Mesendoderm (in vitro differentiated cells): ENCODE measurements at regions not wholly inside any gene's neighbourhood (a gene's known extent, or its start where the extent isn't known, plus 50 kb on each side); places are given as distances from the start of the nearest gene placed in this dataset.
A peak's percentile ranks its signal among the peaks of the same experiment; 100 is the strongest.

Experiments
- DNase-seq: peaks from one replicate; pipeline ENCODE4 v3.0.0; 2013
- H2AK5ac ChIP-seq: 2 replicates; pipeline ENCODE4 v1.6.1; 2013; ENCODE audit warnings: low read length, inconsistent platforms
- H2BK120ac ChIP-seq: 2 replicates; pipeline ENCODE4 v1.6.1; 2013; ENCODE audit warnings: low read depth, mild to moderate bottlenecking, low read length, moderate library complexity, mixed read lengths
- H2BK15ac ChIP-seq: replicated peaks from 2 replicates; pipeline ENCODE4 v1.6.1; 2013; ENCODE audit warnings: low read depth, mild to moderate bottlenecking, moderate library complexity
- H2BK5ac ChIP-seq: 2 replicates; pipeline ENCODE4 v1.6.1; 2013; ENCODE audit warnings: low read length, inconsistent platforms
- H3K18ac ChIP-seq: 2 replicates; pipeline ENCODE4 v1.6.1; 2013; ENCODE audit warnings: mild to moderate bottlenecking, low read length, mixed read lengths
- H3K23ac ChIP-seq: one replicate; pipeline ENCODE4 v1.6.1; 2013; ENCODE audit warnings: low read length
- H3K27ac ChIP-seq: 2 replicates; pipeline ENCODE4 v1.5.1; 2013; ENCODE audit warnings: low read depth, mild to moderate bottlenecking, inconsistent platforms, low read length, moderate library complexity
- H3K27me3 ChIP-seq: 2 replicates; pipeline ENCODE4 v1.6.1; 2013; ENCODE audit warnings: low read length, control low read depth, mild to moderate bottlenecking, inconsistent platforms; ENCODE audit not compliant: insufficient read depth, poor library complexity
- H3K36me3 ChIP-seq: 2 replicates; pipeline ENCODE4 v1.6.1; 2013; ENCODE audit warnings: low read length, inconsistent platforms; ENCODE audit not compliant: control insufficient read depth, insufficient read depth
- H3K4ac ChIP-seq: one replicate; pipeline ENCODE4 v1.6.1; 2013; ENCODE audit warnings: low read depth, mild to moderate bottlenecking, low read length, moderate library complexity
- H3K4me1 ChIP-seq: 2 replicates; pipeline ENCODE4 v1.6.1; 2013; ENCODE audit warnings: low read depth, low read length, inconsistent platforms; ENCODE audit not compliant: control insufficient read depth
- H3K4me2 ChIP-seq: 2 replicates; pipeline ENCODE4 v1.6.1; 2013; ENCODE audit warnings: low read length
- H3K4me3 ChIP-seq: 2 replicates; pipeline ENCODE4 v1.5.1; 2013; ENCODE audit warnings: mild to moderate bottlenecking, low read length
- H3K56ac ChIP-seq: one replicate; pipeline ENCODE4 v1.6.1; 2013; ENCODE audit warnings: low read length
- H3K79me1 ChIP-seq: 2 replicates; pipeline ENCODE4 v1.6.1; 2013; ENCODE audit warnings: low read length, inconsistent platforms
- H3K79me2 ChIP-seq: 2 replicates; pipeline ENCODE4 v1.6.1; 2013; ENCODE audit warnings: mild to moderate bottlenecking, low read length; ENCODE audit not compliant: control insufficient read depth, insufficient read depth
- H3K9ac ChIP-seq: 2 replicates; pipeline ENCODE4 v1.6.1; 2013; ENCODE audit warnings: low read length, inconsistent platforms
- H4K5ac ChIP-seq: one replicate; pipeline ENCODE4 v1.6.1; 2013; ENCODE audit warnings: low read length
- H4K8ac ChIP-seq: one replicate; pipeline ENCODE4 v1.6.1; 2013; ENCODE audit warnings: low read depth, mild to moderate bottlenecking, control low read depth, low read length, moderate library complexity
- WGBS: extraction: QIAGEN DNeasy Blood & Tissue Kit; methylation state at CpG from one replicate; pipeline ENCODE4 v1.1.7; 2013; ENCODE audit warnings: low lambda C conversion rate, missing lambda C conversion rate; ENCODE audit not compliant: insufficient coverage; ENCODE audit errors: extremely low coverage; 5-methylcytosine and 5-hydroxymethylcytosine counted together

DNA sequence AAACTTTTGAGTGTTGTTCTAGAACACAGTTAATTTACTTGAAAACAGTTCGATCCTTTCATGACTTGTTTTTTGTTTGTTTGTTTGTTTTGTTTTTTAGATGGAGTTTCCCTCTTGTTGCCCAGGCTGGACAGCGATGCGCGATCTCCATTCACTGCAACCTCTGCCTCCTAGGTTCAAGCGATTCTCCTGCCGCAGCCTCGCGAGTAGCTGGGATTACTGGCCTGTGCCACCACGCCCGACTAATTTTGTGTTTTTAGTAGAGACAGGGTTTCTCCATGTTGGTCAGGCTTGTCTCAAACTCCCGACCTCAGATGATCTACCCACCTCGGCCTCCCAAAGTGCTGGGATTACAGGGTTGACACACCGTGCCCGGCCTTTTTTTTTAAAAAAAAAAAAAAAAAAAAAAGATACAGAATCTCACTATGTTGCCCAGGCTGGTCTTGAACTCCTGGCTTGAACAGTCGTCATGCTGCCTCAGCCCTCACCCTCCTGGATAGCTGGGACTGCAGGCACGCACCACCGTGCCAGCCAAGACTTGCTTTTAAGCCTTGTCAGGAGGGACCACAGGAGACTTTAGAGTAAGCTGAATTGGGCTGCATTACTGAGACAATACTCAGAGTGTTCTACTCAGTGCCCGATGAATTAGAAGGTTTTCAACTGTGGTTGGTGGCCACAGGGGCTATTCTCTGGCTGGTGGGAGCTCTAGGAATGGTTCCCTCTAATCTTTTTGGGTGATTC lies 76.7 kb upstream of the SLC22A16 start:
- Histone ChIP-seq H3K27ac (no peak overlapping the region), H4K5ac (no peak overlapping the region), H3K56ac (no peak overlapping the region), H2BK120ac (no peak overlapping the region), H2BK5ac (no peak overlapping the region), H3K23ac (no peak overlapping the region), H3K79me2 (no peaks in the 10 kb centered on the region), H3K27me3 (no peaks in the 10 kb centered on the region), H3K18ac (no peak overlapping the region), H2AK5ac (no peak overlapping the region), H3K36me3 (no peaks in the 10 kb centered on the region), H2BK15ac (no peak overlapping the region), H3K4me2 (no peak overlapping the region), H3K4me3 (no peak overlapping the region), H4K8ac (no peak overlapping the region), H3K4ac (no peak overlapping the region), H3K4me1 (no peaks in the 10 kb centered on the region), H3K79me1 (no peaks in the 10 kb centered on the region), H3K9ac (no peak overlapping the region)
- DNase-seq = no peak
- WGBS = no CpG with 5 or more reads among the region's 18 CpGs

DNA sequence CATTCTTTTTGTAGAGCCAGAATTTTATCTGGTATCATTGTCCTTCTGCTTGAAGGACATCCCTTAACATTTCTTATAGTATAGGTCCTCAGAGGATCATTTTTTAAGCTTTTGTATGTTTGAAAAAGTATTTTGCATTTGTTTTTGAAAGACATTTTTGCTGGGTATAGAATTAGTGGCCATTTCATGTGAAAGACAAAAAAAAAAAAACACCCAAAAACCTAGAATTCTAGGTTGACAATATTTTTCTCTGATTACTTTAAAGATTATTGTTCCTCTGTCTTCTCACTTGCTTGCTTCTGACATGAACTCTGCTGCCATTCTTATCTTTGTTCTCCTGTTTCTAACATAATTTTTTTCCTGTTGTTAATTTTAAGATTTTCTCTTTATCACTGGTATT lies 75.7 kb upstream of the SLC22A16 start:
- H2BK5ac ChIP-seq = no peak overlapping the region
- DNase-seq = no peak
- H3K27ac ChIP-seq = no peak overlapping the region
- H3K4me2 ChIP-seq = no peak overlapping the region
- no peak overlapping the region for H2AK5ac ChIP-seq
- H3K27me3 ChIP-seq = no peaks in the 10 kb centered on the region
- no peak overlapping the region for H4K8ac ChIP-seq
- H3K23ac ChIP-seq = no peak overlapping the region
- H3K9ac ChIP-seq = no peak overlapping the region
- H4K5ac ChIP-seq = no peak overlapping the region
- H3K18ac ChIP-seq = no peak overlapping the region
- no peak overlapping the region for H3K4ac ChIP-seq
- H3K79me1 ChIP-seq = no peaks in the 10 kb centered on the region
- H2BK120ac ChIP-seq = no peak overlapping the region
- H3K4me3 ChIP-seq = no peak overlapping the region
- no peaks in the 10 kb centered on the region for H3K36me3 ChIP-seq
- H3K79me2 ChIP-seq = no peaks in the 10 kb centered on the region
- no peak overlapping the region for H2BK15ac ChIP-seq
- H3K56ac ChIP-seq = no peak overlapping the region
- no peaks in the 10 kb centered on the region for H3K4me1 ChIP-seq

DNA sequence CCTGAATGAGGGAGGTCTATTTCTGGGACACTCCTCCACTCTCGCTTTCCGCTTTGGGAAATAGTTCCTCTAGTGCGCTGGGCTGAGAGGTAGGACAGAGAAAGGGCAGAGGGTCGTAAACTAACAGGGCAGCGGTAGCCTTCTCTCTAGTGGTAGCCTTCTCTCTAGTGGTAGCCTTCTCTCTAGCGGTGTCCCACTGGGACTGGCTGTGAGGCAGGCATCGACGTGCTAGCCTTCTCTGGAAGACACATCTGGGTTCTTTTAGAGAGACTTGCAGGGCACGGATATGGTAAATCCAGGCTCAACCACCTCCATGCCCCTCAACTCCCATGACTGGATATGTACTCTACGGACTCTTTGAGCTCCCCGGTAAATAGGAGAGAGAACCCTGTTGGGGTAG lies 74.7 kb upstream of the SLC22A16 start:
- Histone ChIP-seq H3K4me1 (no peaks in the 10 kb centered on the region), H3K79me2 (no peaks in the 10 kb centered on the region), H4K8ac (no peak overlapping the region), H2AK5ac (no peak overlapping the region), H3K27ac (no peak overlapping the region), H4K5ac (no peak overlapping the region), H3K18ac (no peak overlapping the region), H3K36me3 (no peaks in the 10 kb centered on the region), H3K23ac (no peak overlapping the region), H3K9ac (no peak overlapping the region), H3K4me3 (no peak overlapping the region), H3K56ac (no peak overlapping the region), H2BK5ac (no peak overlapping the region), H2BK15ac (no peak overlapping the region), H3K4ac (no peak overlapping the region), H3K27me3 (no peaks in the 10 kb centered on the region), H3K4me2 (no peak overlapping the region), H2BK120ac (no peak overlapping the region), H3K79me1 (no peaks in the 10 kb centered on the region)
- no CpG with 5 or more reads among the region's 11 CpGs for WGBS
- no peak for DNase-seq

DNA sequence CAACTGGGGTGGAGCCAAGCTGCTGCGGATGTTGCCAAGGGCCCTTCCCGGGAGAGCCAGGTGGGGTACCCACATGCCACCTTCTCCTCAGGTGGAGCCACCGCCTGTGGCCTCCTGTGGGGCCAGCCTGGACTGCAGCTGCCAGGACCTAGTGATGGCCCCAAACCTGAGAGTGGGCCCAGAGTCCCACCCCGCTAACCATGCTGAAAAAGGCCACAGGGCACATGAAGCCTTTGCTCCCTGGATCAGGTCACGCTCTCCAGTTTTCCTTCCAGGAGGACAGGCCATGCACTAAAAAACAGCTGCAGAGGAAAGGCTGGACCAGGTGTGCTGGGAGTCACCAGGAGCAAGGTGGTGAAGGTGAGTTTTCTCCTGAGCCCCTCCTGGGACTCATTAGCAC lies 73.9 kb upstream of the SLC22A16 start:
- no peak overlapping the region for H4K8ac ChIP-seq
- no peaks in the 10 kb centered on the region for H3K4me1 ChIP-seq
- no peaks in the 10 kb centered on the region for H3K79me1 ChIP-seq
- no peak overlapping the region for H4K5ac ChIP-seq
- no peaks in the 10 kb centered on the region for H3K27me3 ChIP-seq
- WGBS = no CpG with 5 or more reads among the region's 5 CpGs
- no peak overlapping the region for H3K56ac ChIP-seq
- H3K4me3 ChIP-seq = no peak overlapping the region
- H3K4me2 ChIP-seq = no peak overlapping the region
- H2AK5ac ChIP-seq = no peak overlapping the region
- H3K79me2 ChIP-seq = no peaks in the 10 kb centered on the region
- H3K4ac ChIP-seq = no peak overlapping the region
- no peak overlapping the region for H2BK15ac ChIP-seq
- no peak overlapping the region for H3K9ac ChIP-seq
- no peaks in the 10 kb centered on the region for H3K36me3 ChIP-seq
- no peak overlapping the region for H3K18ac ChIP-seq
- H2BK120ac ChIP-seq = no peak overlapping the region
- no peak overlapping the region for H2BK5ac ChIP-seq
- DNase-seq = no peak
- H3K27ac ChIP-seq = no peak overlapping the region
- no peak overlapping the region for H3K23ac ChIP-seq

DNA sequence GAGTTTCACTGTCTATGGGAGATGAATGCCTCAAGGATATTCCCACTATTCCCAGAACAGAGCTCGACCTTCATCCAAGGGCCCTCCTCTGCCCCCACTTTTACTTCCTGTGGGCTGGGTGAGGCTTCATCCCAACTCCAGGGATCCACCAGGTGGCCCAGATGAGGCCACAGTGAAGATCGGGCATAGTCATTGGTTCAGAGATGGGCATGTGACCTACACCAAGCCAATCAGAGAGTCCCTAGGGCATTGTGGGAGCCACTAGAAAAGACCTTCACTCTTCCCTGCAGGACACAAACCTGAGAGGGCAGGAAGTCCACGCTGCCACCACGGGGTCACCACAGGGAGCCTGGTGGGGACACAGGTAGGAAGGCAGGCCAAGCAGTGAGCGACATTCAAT lies 72.9 kb upstream of the SLC22A16 start:
- H3K27ac ChIP-seq = no peak overlapping the region
- no peak overlapping the region for H3K4me2 ChIP-seq
- H3K79me2 ChIP-seq = no peaks in the 10 kb centered on the region
- DNase-seq = peak; percentile 22
- H3K18ac ChIP-seq = no peak overlapping the region
- H3K23ac ChIP-seq = no peak overlapping the region
- no peak overlapping the region for H3K4ac ChIP-seq
- H3K56ac ChIP-seq = no peak overlapping the region
- no peak overlapping the region for H2BK5ac ChIP-seq
- no CpG with 5 or more reads among the region's 5 CpGs for WGBS
- H2BK120ac ChIP-seq = no peak overlapping the region
- H3K4me1 ChIP-seq = no peaks in the 10 kb centered on the region
- no peak overlapping the region for H4K5ac ChIP-seq
- no peak overlapping the region for H2AK5ac ChIP-seq
- no peaks in the 10 kb centered on the region for H3K79me1 ChIP-seq
- no peak overlapping the region for H4K8ac ChIP-seq
- no peak overlapping the region for H2BK15ac ChIP-seq
- no peak overlapping the region for H3K9ac ChIP-seq
- H3K4me3 ChIP-seq = no peak overlapping the region
- no peaks in the 10 kb centered on the region for H3K36me3 ChIP-seq
- H3K27me3 ChIP-seq = no peaks in the 10 kb centered on the region
